SKM-1 treated with dmso at 0.1 percent for 144 hours (cell line): ENCODE measurements at regions not wholly inside any gene's neighbourhood (a gene's known extent, or its start where the extent isn't known, plus 50 kb on each side); places are given as distances from the start of the nearest gene placed in this dataset.

Source experiments
- DNase-seq: peaks from one replicate; lab custom pipeline; 2025; ENCODE audit not compliant: unreplicated experiment; lab: John Stamatoyannopoulos, UW

DNA sequence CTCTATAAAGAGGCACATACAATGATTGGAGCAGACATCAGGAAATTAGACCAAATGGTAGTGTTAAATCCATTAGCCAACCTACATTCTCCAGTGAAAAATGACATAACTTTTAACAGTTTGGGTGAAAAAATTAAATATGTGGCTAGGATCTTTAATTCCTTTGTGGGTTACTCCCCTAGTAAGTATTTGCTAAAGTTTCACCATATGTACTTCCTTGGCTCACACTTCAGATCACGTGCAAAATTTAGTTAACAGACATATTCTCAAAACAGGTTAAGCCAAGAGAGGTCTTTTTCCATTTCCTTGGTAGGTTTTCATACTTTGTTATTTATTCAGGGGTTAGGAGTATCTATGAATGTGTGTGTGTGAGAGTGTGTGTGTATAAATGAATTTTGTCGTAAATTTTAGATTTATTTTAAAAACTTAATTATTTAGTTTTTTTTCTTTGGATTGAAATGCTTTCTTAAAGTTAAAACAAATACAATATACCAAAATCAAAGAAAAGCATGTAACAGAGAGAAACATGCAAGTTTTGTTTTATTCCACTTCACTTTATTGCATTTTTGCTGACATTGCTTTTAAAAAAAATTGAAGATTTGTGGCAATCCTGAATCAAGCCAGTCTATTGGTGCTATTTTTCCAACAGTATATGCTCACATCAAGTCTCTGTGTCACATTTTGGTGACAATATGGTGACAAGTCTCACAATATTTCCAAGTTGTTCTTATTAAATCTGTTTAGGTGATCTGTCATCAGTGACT is 258.7 kb downstream of the FLRT2 start:
- DNase-seq = no peak

DNA sequence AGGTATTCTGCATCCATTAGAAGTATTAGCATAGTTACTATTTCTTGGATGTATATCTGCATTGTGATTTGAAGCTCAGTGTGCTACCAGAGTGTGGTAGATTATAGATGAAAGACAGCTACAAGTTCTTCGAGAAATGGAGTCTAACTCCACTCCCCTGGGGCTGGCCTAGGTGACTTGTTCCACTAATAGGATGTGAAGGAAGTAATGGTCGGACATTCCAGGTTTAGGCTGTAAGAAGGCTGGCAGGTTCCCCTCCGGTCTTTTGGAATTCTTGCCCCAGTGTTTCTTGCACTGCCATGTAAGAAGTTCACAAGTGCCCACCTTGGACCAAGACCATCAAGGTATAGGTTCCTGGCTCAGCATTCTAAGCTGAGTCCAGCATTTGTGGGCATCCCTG is 236.4 kb downstream of the FLRT2 start:
- DNase-seq = no peak

GRCh38 chr14:85764822-85765221 is 234.9 kb downstream of the FLRT2 start:
- DNase-seq = no peak

DNA sequence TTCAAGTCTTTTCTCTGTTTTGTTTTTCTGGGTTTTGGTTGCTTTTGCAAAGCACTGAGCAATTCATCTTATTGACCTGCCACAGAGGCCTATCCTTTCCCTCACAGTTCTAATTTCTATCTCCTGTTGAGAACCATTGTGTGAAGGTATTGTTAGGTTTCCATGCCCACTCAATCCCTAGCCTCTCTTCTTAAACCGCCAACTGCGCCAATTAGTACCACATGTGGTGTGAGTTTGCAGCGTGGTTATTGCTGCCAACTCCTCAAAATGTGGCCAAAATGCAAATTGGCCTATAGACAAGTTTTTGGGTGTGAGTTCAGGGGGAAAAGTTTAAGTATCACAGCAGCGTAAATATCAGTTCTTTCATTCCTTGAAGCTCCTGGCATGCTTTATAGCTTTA is 232.6 kb downstream of the FLRT2 start:
- DNase-seq = no peak

DNA sequence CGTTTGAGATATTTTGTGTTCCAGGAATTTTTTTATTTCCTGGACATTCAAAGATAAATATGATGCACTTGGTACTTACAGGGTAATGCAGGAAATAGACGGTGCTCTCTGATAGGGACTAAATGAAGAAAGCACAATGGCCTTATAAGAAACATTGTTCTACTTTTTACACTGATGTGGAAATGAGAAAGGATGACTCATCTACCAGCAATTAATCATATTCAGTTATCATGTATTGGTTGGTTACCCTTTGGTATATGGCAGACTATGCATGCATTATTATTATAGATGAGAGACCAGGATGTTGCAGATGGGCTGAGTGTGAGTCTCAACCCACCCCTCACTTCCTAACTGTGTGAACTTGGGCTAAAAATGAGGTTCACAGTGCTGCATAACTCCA is 222.2 kb downstream of the FLRT2 start:
- no peak for DNase-seq

- no peak for DNase-seq
Observed at GRCh38 chr14:85744573-85744972, 214.6 kb downstream of the FLRT2 start.

GRCh38 chr14:85732031-85732430 is 202.1 kb downstream of the FLRT2 start:
- DNase-seq = no peak

DNA sequence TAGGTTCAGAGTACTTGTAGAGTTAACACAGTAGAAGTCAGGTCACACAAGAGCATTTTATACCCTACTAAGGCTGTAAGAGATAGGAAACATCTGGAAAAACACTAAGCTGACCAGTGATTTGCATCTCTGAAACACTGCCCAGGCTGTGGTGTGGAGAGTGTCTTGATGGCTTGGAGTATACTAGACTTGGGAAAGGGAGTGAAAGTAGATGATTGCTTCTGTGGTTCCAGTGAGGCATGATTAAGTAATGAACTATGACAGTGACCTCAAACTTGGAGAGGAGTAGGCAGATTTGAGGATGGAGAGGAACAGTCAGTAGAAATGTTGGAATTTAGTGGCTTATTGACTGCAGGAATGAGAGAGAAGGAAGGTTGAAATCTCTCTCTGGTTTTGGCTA is 201.2 kb downstream of the FLRT2 start:
- DNase-seq = no peak

- no peak for DNase-seq
Observed at GRCh38 chr14:85728476-85729065, 198.6 kb downstream of the FLRT2 start.

DNA sequence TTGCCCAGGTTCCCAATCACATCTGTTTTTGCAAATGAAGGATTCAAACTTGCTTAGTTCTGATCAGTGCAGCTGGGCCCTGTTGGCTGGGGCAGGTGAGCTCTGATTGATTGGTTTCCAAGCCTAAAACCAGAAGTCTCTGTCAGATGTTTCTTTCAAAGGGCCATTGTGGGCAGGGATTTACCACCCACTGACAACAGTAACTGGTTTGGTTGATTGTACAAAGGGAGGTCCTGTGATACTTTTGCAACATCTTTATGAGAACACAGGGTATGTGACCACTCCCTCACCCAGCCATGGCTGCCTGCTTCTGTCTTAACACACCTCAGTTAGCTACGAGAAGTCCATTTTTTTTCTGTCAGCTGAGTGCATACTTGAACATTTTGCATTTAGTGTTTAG is 184.1 kb downstream of the FLRT2 start:
- DNase-seq = no peak

DNA sequence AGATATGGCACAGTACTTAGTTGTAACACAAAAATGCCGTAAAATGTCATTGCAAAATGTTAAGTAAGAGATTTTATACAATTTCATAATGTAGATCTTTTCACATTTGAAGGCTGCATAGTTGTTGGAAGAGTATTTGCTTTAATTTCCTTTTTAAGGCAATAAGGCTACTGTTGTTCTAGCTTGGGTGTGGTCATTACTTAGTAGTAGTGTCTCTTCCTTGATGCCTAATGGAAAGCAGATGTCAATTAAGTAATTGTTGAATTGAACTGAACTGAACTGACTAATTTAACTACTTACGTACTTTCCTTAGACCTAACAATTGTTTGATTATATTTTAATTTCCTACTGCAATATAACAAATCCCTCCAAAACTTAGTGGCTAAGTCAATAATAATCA is 181.7 kb downstream of the FLRT2 start:
- no peak for DNase-seq
